ENCODE measurements at regions not wholly inside any gene's neighbourhood (a gene's known extent, or its start where the extent isn't known, plus 50 kb on each side); places are given as distances from the start of the nearest gene placed in this dataset.
A peak's percentile ranks its signal among the peaks of the same experiment; 100 is the strongest.

- Histone ChIP-seq H3K4me3 (no peak overlapping the region), H3K27ac (no peak overlapping the region), H3K27me3 (no peaks in the 10 kb centered on the region), H3K9me3 (no peaks in the 10 kb centered on the region), H3K4me1 (peaks cover 18% of the 10 kb centered on the region), H3K36me3 (no peaks in the 10 kb centered on the region)
- intact Hi-C loops (cut with DNase I) = no loop called here
- DNase-seq (ENCODE audit: extremely low spot score in 2 of 2) = peak in 1 of 2 donors; percentile 78
- TF ChIP-seq, protein P1, sequence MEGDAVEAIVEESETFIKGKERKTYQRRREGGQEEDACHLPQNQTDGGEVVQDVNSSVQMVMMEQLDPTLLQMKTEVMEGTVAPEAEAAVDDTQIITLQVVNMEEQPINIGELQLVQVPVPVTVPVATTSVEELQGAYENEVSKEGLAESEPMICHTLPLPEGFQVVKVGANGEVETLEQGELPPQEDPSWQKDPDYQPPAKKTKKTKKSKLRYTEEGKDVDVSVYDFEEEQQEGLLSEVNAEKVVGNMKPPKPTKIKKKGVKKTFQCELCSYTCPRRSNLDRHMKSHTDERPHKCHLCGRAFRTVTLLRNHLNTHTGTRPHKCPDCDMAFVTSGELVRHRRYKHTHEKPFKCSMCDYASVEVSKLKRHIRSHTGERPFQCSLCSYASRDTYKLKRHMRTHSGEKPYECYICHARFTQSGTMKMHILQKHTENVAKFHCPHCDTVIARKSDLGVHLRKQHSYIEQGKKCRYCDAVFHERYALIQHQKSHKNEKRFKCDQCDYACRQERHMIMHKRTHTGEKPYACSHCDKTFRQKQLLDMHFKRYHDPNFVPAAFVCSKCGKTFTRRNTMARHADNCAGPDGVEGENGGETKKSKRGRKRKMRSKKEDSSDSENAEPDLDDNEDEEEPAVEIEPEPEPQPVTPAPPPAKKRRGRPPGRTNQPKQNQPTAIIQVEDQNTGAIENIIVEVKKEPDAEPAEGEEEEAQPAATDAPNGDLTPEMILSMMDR (IDR thresholded peaks at IDR 0.05) = no peak
- TF ChIP-seq POLR2AphosphoS5 (IDR thresholded peaks at IDR 0.05; ENCODE audit: insufficient read depth in 1 of 2, low read depth in 1 of 2) = no peak
- no peak for TF ChIP-seq POLR2A (IDR thresholded peaks at IDR 0.05)
Observed at GRCh38 chr5:1665231-1665630, 134.4 kb downstream of the MRPL36 start.

DNA sequence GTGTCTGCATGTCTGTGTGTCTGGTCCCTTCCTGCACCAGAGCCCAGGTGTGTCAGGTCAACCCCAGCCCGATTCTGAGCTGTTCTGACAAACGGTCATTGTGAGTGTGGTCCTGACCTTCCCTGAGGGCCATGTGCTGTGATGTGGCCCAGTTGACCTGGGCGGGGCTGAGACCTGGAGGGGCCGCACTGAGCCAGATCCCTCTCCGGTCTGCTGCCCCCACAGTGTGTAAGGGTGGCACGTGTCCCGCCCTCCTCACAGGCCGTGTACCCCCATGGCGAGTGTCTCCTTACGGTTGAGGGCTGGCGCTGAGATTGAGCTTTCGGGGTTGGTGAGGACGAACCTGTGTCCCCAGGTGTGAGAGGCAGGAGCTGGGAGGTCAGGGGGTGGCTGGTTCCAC lies 136.5 kb downstream of the MRPL36 start:
- no peak overlapping the region for H3K27ac ChIP-seq
- no peaks in the 10 kb centered on the region for H3K27me3 ChIP-seq
- H3K4me3 ChIP-seq = no peak overlapping the region
- DNase-seq (ENCODE audit: extremely low spot score in 2 of 2) = peak in 1 of 2 donors; percentile 27
- no peaks in the 10 kb centered on the region for H3K9me3 ChIP-seq
- H3K36me3 ChIP-seq = no peaks in the 10 kb centered on the region
- peaks cover 13% of the 10 kb centered on the region for H3K4me1 ChIP-seq
- intact Hi-C loops (cut with DNase I) = no loop called here
- TF ChIP-seq POLR2A (IDR thresholded peaks at IDR 0.05) = no peak
- TF ChIP-seq, protein P1 (IDR thresholded peaks at IDR 0.05) = no peak
- TF ChIP-seq POLR2AphosphoS5 (IDR thresholded peaks at IDR 0.05; ENCODE audit: insufficient read depth in 1 of 2, low read depth in 1 of 2) = no peak

DNA sequence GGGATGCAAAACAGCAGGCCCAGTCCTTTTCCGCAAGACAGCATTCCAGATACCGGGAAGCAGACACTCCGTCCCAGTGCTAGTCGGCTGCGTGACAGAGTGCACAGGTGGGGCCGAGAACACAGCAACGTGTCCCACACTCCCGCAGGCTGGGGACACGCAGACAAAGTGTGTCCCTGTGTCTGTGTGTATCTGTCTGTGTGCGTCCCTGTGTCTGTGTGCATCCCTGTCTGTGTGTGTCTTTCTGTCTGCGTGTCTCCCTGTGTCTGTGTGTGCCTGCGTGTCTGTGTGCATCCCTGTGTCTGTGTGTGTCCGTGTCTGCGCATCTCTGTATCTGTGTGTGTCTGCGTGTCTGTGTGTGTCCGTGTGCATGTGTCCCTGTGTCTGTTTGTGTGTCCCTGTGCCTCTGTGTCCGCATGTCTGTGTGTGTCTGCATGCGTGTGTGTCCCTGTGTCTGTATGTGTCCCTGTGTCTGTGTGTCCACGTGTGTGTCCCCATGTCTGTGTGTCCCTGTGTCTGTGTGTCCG lies 137.0 kb downstream of the MRPL36 start:
- H3K36me3 ChIP-seq = no peaks in the 10 kb centered on the region
- no peaks in the 10 kb centered on the region for H3K27me3 ChIP-seq
- no peak overlapping the region for H3K4me3 ChIP-seq
- H3K9me3 ChIP-seq = no peaks in the 10 kb centered on the region
- no peak overlapping the region for H3K27ac ChIP-seq
- intact Hi-C loops (cut with DNase I) = no loop called here
- DNase-seq (ENCODE audit: extremely low spot score in 2 of 2) = peak in 1 of 2 donors; percentile 75
- TF ChIP-seq POLR2A (IDR thresholded peaks at IDR 0.05) = no peak
- TF ChIP-seq, protein P1 (IDR thresholded peaks at IDR 0.05) = no peak
- no peak for TF ChIP-seq POLR2AphosphoS5 (IDR thresholded peaks at IDR 0.05; ENCODE audit: insufficient read depth in 1 of 2, low read depth in 1 of 2)
- H3K4me1 ChIP-seq = peaks cover 8% of the 10 kb centered on the region

DNA sequence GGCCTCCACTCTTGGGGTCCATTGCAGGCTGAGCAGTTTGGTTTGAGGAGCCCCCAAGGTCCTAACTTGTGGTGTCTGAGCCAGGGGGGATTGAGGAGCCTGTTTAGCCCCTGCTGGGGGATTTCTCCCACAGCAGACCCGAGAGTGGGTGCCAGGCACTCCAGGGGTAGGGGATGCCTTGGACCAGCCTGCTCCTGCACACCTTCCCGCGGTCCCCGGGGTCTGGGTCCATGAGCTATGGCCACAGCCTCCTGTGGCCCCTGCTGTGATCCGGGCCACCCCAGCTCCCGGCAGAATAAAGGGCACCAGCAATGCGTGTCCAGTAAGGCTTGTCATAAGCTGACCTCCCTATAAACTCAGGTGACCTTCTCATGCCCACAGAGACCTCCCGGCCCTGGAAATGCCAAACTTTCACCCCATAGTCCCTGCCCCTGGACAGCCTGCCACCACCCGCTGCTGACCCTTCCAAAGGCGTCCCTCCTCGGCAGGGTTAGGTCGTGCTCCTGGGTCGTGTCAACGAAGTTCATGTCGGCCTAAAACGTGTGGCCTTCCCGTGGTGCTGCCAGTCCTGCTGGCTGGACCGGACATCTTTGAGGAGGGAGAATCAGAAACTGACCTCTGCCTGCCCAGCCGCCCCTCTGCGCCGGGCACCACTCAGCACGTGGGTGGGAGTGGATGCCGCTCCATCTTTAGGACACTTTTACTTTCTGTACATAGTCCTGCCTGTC lies 137.6 kb downstream of the MRPL36 start:
- Histone ChIP-seq H3K4me3 (no peak overlapping the region), H3K27ac (no peak overlapping the region), H3K4me1 (peaks cover 4% of the 10 kb centered on the region), H3K27me3 (no peaks in the 10 kb centered on the region), H3K9me3 (no peaks in the 10 kb centered on the region), H3K36me3 (no peaks in the 10 kb centered on the region)
- DNase-seq (ENCODE audit: extremely low spot score in 2 of 2) = peak in 1 of 2 donors; percentile 64
- intact Hi-C loops (cut with DNase I) = no loop called here
- no peak for TF ChIP-seq POLR2AphosphoS5 (IDR thresholded peaks at IDR 0.05; ENCODE audit: insufficient read depth in 1 of 2, low read depth in 1 of 2)
- no peak for TF ChIP-seq POLR2A (IDR thresholded peaks at IDR 0.05)
- TF ChIP-seq, protein P1 (IDR thresholded peaks at IDR 0.05) = no peak

DNA sequence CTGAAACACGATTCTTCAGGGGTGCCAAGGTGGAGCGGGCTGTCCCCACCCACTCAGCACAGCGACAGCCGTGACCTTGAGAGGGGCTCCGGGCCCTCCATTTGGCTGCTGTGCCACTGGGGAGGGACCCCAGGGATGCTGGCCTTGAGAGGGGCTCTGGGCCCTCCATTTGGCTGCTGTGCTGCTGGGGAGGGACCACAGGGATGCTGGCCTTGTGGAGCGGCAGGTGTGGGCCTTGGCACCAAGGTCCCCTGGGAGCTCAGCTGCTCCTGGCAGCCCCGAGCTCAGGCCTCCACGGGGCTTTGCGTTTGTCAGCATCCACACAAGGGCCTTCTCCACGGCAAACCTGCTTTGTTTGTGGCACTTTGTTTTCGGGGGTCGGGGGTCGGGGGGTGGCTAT lies 137.6 kb upstream of the LPCAT1 start:
- Histone ChIP-seq H3K4me3 (no peak overlapping the region), H3K9me3 (no peaks in the 10 kb centered on the region), H3K36me3 (no peaks in the 10 kb centered on the region), H3K27ac (no peak overlapping the region), H3K27me3 (no peaks in the 10 kb centered on the region), H3K4me1 (no peaks in the 10 kb centered on the region)
- peak in 1 of 2 donors; percentile 75 for DNase-seq (ENCODE audit: extremely low spot score in 2 of 2)
- TF ChIP-seq, protein P1 (IDR thresholded peaks at IDR 0.05) = no peak
- TF ChIP-seq POLR2AphosphoS5 (IDR thresholded peaks at IDR 0.05; ENCODE audit: insufficient read depth in 1 of 2, low read depth in 1 of 2) = no peak
- no peak for TF ChIP-seq POLR2A (IDR thresholded peaks at IDR 0.05)
- intact Hi-C loops (cut with DNase I) = no loop called here
